Thoracic aorta (tissue), 2 donors: ENCODE measurements at regions not wholly inside any gene's neighbourhood (a gene's known extent, or its start where the extent isn't known, plus 50 kb on each side); places are given as distances from the start of the nearest gene placed in this dataset.

Source experiments
- ATAC-seq: fragments of 150-250 bp; one replicate; pipeline ENCODE4 v1.8.0; 2017; ENCODE audit warnings: low read depth; ENCODE audit not compliant: insufficient number of reproducible peaks, low FRiP score
- DNase-seq: peaks from one replicate; pipeline ENCODE4 v3.0.0-alpha.2; 2020; ENCODE audit warnings: low spot score
- H3K27ac ChIP-seq, 2 donors: fragments of 200-600 bp; sonication (generic); 1 replicate in 1 of 2; 2 replicates in 1 of 2; pipeline ENCODE4 v1.5.1; 2016; ENCODE audit warnings: mild to moderate bottlenecking in 2 of 2, moderate library complexity in 2 of 2
- H3K27me3 ChIP-seq: fragments of 200-600 bp; sonication (generic); replicated peaks from 2 replicates; pipeline ENCODE4 v1.6.0; 2016; ENCODE audit warnings: mild to moderate bottlenecking; ENCODE audit not compliant: insufficient read depth
- H3K36me3 ChIP-seq: fragments of 200-600 bp; sonication (generic); one replicate; pipeline ENCODE4 v1.5.1; 2016
- H3K4me1 ChIP-seq, 2 donors: fragments of 200-600 bp; sonication (generic); 1 replicate in 1 of 2; 2 replicates in 1 of 2; pipeline versions ENCODE4 v1.5.1 to v1.6.0; 2016; ENCODE audit warnings: low read depth in 2 of 2, mild to moderate bottlenecking in 1 of 2; ENCODE audit not compliant: control insufficient read depth in 1 of 2
- H3K4me3 ChIP-seq: fragments of 200-600 bp; sonication (generic); 2 replicates; pipeline ENCODE4 v1.5.1; 2016; ENCODE audit warnings: mild to moderate bottlenecking
- H3K9me3 ChIP-seq: fragments of 200-600 bp; sonication (generic); 2 replicates; pipeline ENCODE4 v1.5.1; 2016
- TF ChIP-seq, protein P1 (sequence below): fragments of 200-600 bp; sonication (generic); IDR thresholded peaks from one replicate; pipeline ENCODE4 v1.5.1; 2019; ENCODE audit warnings: antibody characterized with exemption

- Histone ChIP-seq H3K9me3 (no peaks in the 10 kb centered on the region), H3K27me3 (no peaks in the 10 kb centered on the region), H3K27ac (no peak overlapping the region), H3K36me3 (no peaks in the 10 kb centered on the region), H3K4me1 (no peaks in the 10 kb centered on the region), H3K4me3 (no peak overlapping the region)
- ATAC-seq (no peak), DNase-seq (no peak)
- TF ChIP-seq, protein P1, sequence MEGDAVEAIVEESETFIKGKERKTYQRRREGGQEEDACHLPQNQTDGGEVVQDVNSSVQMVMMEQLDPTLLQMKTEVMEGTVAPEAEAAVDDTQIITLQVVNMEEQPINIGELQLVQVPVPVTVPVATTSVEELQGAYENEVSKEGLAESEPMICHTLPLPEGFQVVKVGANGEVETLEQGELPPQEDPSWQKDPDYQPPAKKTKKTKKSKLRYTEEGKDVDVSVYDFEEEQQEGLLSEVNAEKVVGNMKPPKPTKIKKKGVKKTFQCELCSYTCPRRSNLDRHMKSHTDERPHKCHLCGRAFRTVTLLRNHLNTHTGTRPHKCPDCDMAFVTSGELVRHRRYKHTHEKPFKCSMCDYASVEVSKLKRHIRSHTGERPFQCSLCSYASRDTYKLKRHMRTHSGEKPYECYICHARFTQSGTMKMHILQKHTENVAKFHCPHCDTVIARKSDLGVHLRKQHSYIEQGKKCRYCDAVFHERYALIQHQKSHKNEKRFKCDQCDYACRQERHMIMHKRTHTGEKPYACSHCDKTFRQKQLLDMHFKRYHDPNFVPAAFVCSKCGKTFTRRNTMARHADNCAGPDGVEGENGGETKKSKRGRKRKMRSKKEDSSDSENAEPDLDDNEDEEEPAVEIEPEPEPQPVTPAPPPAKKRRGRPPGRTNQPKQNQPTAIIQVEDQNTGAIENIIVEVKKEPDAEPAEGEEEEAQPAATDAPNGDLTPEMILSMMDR = no peak
These were observed 828.6 kb upstream of the ACVR2A start for GRCh38 chr2:147016181-147016580.

- H3K4me1 ChIP-seq = no peaks in the 10 kb centered on the region
- H3K36me3 ChIP-seq = no peaks in the 10 kb centered on the region
- no peak overlapping the region for H3K27ac ChIP-seq
- TF ChIP-seq, protein P1 = no peak
- no peak for DNase-seq
- no peak overlapping the region for H3K4me3 ChIP-seq
- no peaks in the 10 kb centered on the region for H3K9me3 ChIP-seq
- ATAC-seq = no peak
- no peaks in the 10 kb centered on the region for H3K27me3 ChIP-seq
These were observed 829.2 kb upstream of the ACVR2A start for GRCh38 chr2:147015591-147015990.

DNA sequence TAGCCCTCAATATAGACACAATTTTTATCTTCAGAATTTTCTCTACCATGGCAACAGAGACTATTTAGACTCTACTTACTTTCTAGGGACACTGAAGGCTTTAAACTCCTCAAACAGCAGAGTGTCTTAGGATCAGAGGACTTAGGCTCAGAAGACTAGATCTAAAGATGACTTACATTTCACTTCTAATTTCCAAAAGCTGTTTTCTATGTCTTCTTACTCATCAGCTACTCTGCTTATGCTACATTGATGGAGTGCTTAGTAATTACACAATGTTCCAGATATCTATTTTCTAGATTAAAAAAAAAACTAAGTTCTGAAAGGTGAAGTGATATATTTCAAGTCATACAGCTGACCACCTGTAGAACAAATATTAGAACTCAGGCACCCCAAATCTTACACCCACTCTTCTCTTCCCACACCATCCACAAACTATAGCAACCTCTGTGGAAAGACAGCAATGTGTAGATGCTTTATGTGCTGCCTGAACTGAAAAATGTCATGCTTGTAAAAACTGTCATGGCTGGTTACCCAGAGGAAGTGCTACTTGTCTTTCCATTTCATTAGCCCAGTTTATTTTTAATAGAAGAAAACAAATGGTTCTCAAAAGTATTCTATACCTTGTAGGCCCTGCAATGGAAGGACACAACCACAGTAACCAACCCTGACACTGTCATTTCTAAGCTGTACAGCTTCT lies 831.0 kb upstream of the ACVR2A start:
- Histone ChIP-seq H3K9me3 (no peaks in the 10 kb centered on the region), H3K36me3 (no peaks in the 10 kb centered on the region), H3K27me3 (no peaks in the 10 kb centered on the region), H3K4me3 (no peak overlapping the region), H3K27ac (no peak overlapping the region), H3K4me1 (no peaks in the 10 kb centered on the region)
- DNase-seq = no peak
- TF ChIP-seq, protein P1 = no peak
- no peak for ATAC-seq

- no peaks in the 10 kb centered on the region for H3K36me3 ChIP-seq
- H3K27ac ChIP-seq = no peak overlapping the region
- TF ChIP-seq, protein P1 = no peak
- no peaks in the 10 kb centered on the region for H3K4me1 ChIP-seq
- H3K9me3 ChIP-seq = no peaks in the 10 kb centered on the region
- no peak overlapping the region for H3K4me3 ChIP-seq
- no peak for DNase-seq
- ATAC-seq = no peak
- H3K27me3 ChIP-seq = no peaks in the 10 kb centered on the region
These were observed 836.3 kb upstream of the ACVR2A start for GRCh38 chr2:147008481-147008880.

GRCh38 chr2:147006736-147007141 lies 838.1 kb upstream of the ACVR2A start:
- no peak overlapping the region for H3K27ac ChIP-seq
- ATAC-seq (no peak), DNase-seq (no peak)
- H3K27me3 ChIP-seq = no peaks in the 10 kb centered on the region
- no peaks in the 10 kb centered on the region for H3K9me3 ChIP-seq
- no peaks in the 10 kb centered on the region for H3K36me3 ChIP-seq
- no peak overlapping the region for H3K4me3 ChIP-seq
- TF ChIP-seq, protein P1 = no peak
- no peaks in the 10 kb centered on the region for H3K4me1 ChIP-seq
